MM.1S (cell line): ENCODE measurements at regions not wholly inside any gene's neighbourhood (a gene's known extent, or its start where the extent isn't known, plus 50 kb on each side); places are given as distances from the start of the nearest gene placed in this dataset.

Experiments used
- DNase-seq: peaks from one replicate; pipeline ENCODE4 v3.0.0-alpha.2; 2015
- H2AFZ ChIP-seq: fragments of 300-600 bp; sonication (generic); 2 replicates; pipeline ENCODE4 v1.6.0; 2016; ENCODE audit warnings: antibody characterized with exemption, low read length
- H3F3A ChIP-seq: fragments of 300-600 bp; sonication (generic); 2 replicates; pipeline ENCODE4 v1.6.1; 2016; ENCODE audit warnings: mild to moderate bottlenecking, antibody characterized with exemption, low read length, moderate library complexity, mixed read lengths; ENCODE audit not compliant: insufficient read depth
- H3K27ac ChIP-seq: fragments of 300-600 bp; sonication (generic); 2 replicates; pipeline ENCODE4 v1.5.1; 2016; ENCODE audit warnings: mild to moderate bottlenecking, low read length
- H3K27me3 ChIP-seq: fragments of 300-600 bp; sonication (generic); replicated peaks from 2 replicates; pipeline ENCODE4 v1.6.0; 2016; ENCODE audit warnings: low read length; ENCODE audit not compliant: insufficient read depth
- H3K36me3 ChIP-seq: fragments of 300-600 bp; sonication (generic); replicated peaks from 2 replicates; pipeline ENCODE4 v1.6.1; 2016; ENCODE audit warnings: mild to moderate bottlenecking, low read length, mixed read lengths; ENCODE audit not compliant: insufficient read depth
- H3K4me1 ChIP-seq: fragments of 300-600 bp; sonication (generic); 2 replicates; pipeline ENCODE4 v1.6.1; 2016; ENCODE audit warnings: low read length, mixed read lengths
- H3K4me2 ChIP-seq: fragments of 300-600 bp; sonication (generic); 2 replicates; pipeline ENCODE4 v1.6.0; 2016; ENCODE audit warnings: low read depth, low read length
- H3K4me3 ChIP-seq: fragments of 300-600 bp; sonication (generic); 2 replicates; pipeline ENCODE4 v1.5.1; 2016; ENCODE audit warnings: low read length, mixed read lengths
- H3K79me2 ChIP-seq: fragments of 300-600 bp; sonication (generic); 2 replicates; pipeline ENCODE4 v1.6.1; 2016; ENCODE audit warnings: mixed run types, low read length, mixed read lengths
- H3K9ac ChIP-seq: fragments of 300-600 bp; sonication (generic); 2 replicates; pipeline ENCODE4 v1.6.1; 2016; ENCODE audit warnings: low read length, mixed read lengths
- H3K9me2 ChIP-seq: fragments of 300-600 bp; sonication (generic); replicated peaks from 2 replicates; pipeline ENCODE4 v1.6.1; 2016; ENCODE audit warnings: mild to moderate bottlenecking, low read length, mixed read lengths; ENCODE audit not compliant: insufficient read depth
- H3K9me3 ChIP-seq: fragments of 300-600 bp; sonication (generic); replicated peaks from 2 replicates; pipeline ENCODE4 v1.6.1; 2016; ENCODE audit warnings: mild to moderate bottlenecking, low read length, mixed read lengths; ENCODE audit not compliant: insufficient read depth
- H4K20me1 ChIP-seq: fragments of 300-600 bp; sonication (generic); 2 replicates; pipeline ENCODE4 v1.6.1; 2016; ENCODE audit warnings: mild to moderate bottlenecking, low read length, moderate library complexity, mixed read lengths; ENCODE audit not compliant: insufficient read depth
- EZH2 ChIP-seq: fragments of 300-600 bp; sonication (generic); optimal IDR thresholded peaks from 2 replicates; pipeline ENCODE3; 2017; ENCODE audit warnings: low read depth, mild to moderate bottlenecking, antibody characterized with exemption, low read length, mixed read lengths
- EZH2phosphoT487 ChIP-seq: fragments of 300-600 bp; sonication (generic); IDR thresholded peaks from 2 replicates; pipeline ENCODE4 v1.6.1; 2018; ENCODE audit warnings: antibody characterized with exemption, low read length
- TF ChIP-seq, protein P1 (sequence below): fragments of 300-600 bp; sonication (generic); IDR thresholded peaks from 2 replicates; pipeline ENCODE4 v1.5.1; 2016; ENCODE audit warnings: antibody characterized with exemption, low read length, mixed read lengths

DNA sequence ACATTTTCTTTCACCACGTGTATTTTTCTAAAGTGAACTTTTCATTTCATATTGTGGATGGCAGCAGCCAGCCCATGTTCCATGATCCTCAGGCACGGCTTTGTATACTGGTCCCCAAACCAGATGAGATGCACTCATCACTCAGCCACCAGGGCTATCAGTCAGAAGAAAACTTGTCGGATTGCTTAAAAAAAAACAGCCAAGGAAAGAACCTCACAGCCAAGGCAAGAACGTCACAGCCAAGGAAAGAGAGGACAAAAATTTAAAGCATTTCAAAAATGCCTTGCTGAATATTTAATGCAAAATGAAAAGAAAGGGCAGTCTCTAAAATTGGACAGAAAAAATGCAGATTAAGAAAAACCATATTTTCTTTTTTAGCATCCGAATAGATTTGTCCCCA, 333.3 kb downstream of the PDGFC start:
- Histone ChIP-seq H3K36me3 (no peaks in the 10 kb centered on the region), H3K9me2 (no peaks in the 10 kb centered on the region), H3K27me3 (no peaks in the 10 kb centered on the region), H3K9ac (no peak overlapping the region), H4K20me1 (no peaks in the 10 kb centered on the region), H2AFZ (no peak overlapping the region), H3K27ac (no peak overlapping the region), H3K4me3 (no peak overlapping the region), H3F3A (no peaks in the 10 kb centered on the region), H3K9me3 (no peaks in the 10 kb centered on the region), H3K4me2 (no peak overlapping the region), H3K79me2 (no peaks in the 10 kb centered on the region), H3K4me1 (peaks cover 14% of the 10 kb centered on the region)
- DNase-seq, result no peak
- TF ChIP-seq, protein P1, sequence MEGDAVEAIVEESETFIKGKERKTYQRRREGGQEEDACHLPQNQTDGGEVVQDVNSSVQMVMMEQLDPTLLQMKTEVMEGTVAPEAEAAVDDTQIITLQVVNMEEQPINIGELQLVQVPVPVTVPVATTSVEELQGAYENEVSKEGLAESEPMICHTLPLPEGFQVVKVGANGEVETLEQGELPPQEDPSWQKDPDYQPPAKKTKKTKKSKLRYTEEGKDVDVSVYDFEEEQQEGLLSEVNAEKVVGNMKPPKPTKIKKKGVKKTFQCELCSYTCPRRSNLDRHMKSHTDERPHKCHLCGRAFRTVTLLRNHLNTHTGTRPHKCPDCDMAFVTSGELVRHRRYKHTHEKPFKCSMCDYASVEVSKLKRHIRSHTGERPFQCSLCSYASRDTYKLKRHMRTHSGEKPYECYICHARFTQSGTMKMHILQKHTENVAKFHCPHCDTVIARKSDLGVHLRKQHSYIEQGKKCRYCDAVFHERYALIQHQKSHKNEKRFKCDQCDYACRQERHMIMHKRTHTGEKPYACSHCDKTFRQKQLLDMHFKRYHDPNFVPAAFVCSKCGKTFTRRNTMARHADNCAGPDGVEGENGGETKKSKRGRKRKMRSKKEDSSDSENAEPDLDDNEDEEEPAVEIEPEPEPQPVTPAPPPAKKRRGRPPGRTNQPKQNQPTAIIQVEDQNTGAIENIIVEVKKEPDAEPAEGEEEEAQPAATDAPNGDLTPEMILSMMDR, result no peak
- no peak for TF ChIP-seq EZH2
- no peak for TF ChIP-seq EZH2phosphoT487

GRCh38 chr4:156636381-156636780, 335.2 kb downstream of the PDGFC start:
- Histone ChIP-seq H3K4me1 (peaks cover 14% of the 10 kb centered on the region), H3K9me3 (no peaks in the 10 kb centered on the region), H3K27me3 (no peaks in the 10 kb centered on the region), H3K36me3 (no peaks in the 10 kb centered on the region), H3K4me2 (peak overlapping the region; percentile 8; the same call in 1 of the 2 replicates), H3K79me2 (no peaks in the 10 kb centered on the region), H3K9me2 (no peaks in the 10 kb centered on the region), H4K20me1 (no peaks in the 10 kb centered on the region), H3K9ac (no peak overlapping the region), H3F3A (no peaks in the 10 kb centered on the region), H3K27ac (no peak overlapping the region), H3K4me3 (no peak overlapping the region), H2AFZ (no peak overlapping the region)
- DNase-seq, result peak; percentile 71
- TF ChIP-seq, protein P1, result no peak
- TF ChIP-seq EZH2, result no peak
- no peak for TF ChIP-seq EZH2phosphoT487

DNA sequence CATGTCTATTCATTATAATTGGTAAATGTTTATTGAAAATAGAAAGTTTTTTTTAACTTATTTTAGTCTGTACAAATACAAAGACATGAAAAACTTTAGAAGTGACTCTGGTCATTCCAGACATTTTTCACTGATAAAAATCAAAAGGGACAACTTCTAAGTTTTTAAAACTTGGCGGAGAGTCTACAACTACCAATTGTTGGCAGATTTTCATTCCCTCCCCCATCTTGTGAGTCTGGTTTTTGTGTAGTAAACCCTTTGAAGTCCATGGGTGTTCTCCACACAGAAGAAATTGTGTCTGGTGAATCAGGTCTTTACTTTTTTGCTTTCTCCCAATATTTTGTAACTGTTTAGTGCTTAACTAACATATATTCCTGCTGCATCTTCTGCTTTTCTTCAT, 336.5 kb downstream of the PDGFC start:
- Histone ChIP-seq H2AFZ (no peak overlapping the region), H3F3A (no peaks in the 10 kb centered on the region), H3K9me2 (no peaks in the 10 kb centered on the region), H3K79me2 (no peaks in the 10 kb centered on the region), H3K27ac (no peak overlapping the region), H3K27me3 (no peaks in the 10 kb centered on the region), H3K4me3 (no peak overlapping the region), H3K9me3 (no peaks in the 10 kb centered on the region), H3K4me1 (peaks cover 14% of the 10 kb centered on the region), H3K9ac (no peak overlapping the region), H3K36me3 (no peaks in the 10 kb centered on the region), H4K20me1 (no peaks in the 10 kb centered on the region), H3K4me2 (no peak overlapping the region)
- TF ChIP-seq EZH2, result no peak
- no peak for TF ChIP-seq EZH2phosphoT487
- TF ChIP-seq, protein P1, result no peak
- DNase-seq, result no peak

- Histone ChIP-seq H3K36me3 (no peaks in the 10 kb centered on the region), H3K4me2 (no peak overlapping the region), H3F3A (no peaks in the 10 kb centered on the region), H3K4me3 (no peak overlapping the region), H3K79me2 (no peaks in the 10 kb centered on the region), H3K9me3 (no peaks in the 10 kb centered on the region), H3K27ac (no peak overlapping the region), H3K9me2 (no peaks in the 10 kb centered on the region), H4K20me1 (no peaks in the 10 kb centered on the region), H3K9ac (no peak overlapping the region), H3K4me1 (peaks cover 18% of the 10 kb centered on the region), H2AFZ (no peak overlapping the region), H3K27me3 (no peaks in the 10 kb centered on the region)
- TF ChIP-seq EZH2, result no peak
- TF ChIP-seq EZH2phosphoT487, result no peak
- TF ChIP-seq, protein P1, result no peak
- DNase-seq, result no peak
Observed at GRCh38 chr4:156634612-156635011, 337.0 kb downstream of the PDGFC start.
